Astrocyte of the spinal cord (primary cell): ENCODE measurements at regions not wholly inside any gene's neighbourhood (a gene's known extent, or its start where the extent isn't known, plus 50 kb on each side); places are given as distances from the start of the nearest gene placed in this dataset.
"Not testable (repeated sequence)": the region's sequence is repeated elsewhere in the genome, so short reads cannot be mapped to it uniquely, and the experiment has no call there.

Experiments used
- DNase-seq: peaks from one replicate; pipeline ENCODE4 v3.0.0; 2011; ENCODE audit warnings: low read depth, low spot score
- H3K4me3 ChIP-seq: 2 replicates; pipeline ENCODE4 v1.5.1; 2011; ENCODE audit warnings: low read depth, mild to moderate bottlenecking, low read length, moderate library complexity
- in situ Hi-C: cut with HindIII; loops from 2 replicates; pipeline ENCODE4 v1.10.0; 2017; ENCODE audit warnings: low sequenced_read_pairs
- TF ChIP-seq, protein P1 (sequence below): IDR thresholded peaks from 2 replicates; pipeline ENCODE4 v1.5.1; 2012; ENCODE audit warnings: low read depth, mild to moderate bottlenecking, low read length, inconsistent platforms

DNA sequence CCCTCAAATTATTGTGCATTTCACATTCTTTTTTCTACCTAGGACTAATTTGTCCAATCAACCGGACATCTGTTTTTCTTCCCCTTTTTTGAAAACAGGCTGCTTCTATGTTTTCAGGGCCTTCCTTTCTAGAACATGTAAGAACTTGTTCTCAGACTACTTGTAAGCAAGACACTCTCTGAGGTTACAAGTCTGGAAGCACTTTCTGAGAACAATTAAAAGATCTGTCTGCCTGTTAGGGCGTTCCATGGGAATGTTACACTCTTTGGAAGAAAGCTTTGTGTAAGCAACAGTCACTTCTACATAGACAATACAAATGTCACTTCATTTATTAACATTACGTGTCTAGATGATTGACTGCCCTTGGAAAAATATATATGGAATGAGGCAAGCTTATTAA lies 50.9 kb upstream of the HSPB3 start:
- in situ Hi-C loops: no loop called here
- no peak for DNase-seq
- H3K4me3 ChIP-seq: no peak overlapping the region
- TF ChIP-seq, protein P1, sequence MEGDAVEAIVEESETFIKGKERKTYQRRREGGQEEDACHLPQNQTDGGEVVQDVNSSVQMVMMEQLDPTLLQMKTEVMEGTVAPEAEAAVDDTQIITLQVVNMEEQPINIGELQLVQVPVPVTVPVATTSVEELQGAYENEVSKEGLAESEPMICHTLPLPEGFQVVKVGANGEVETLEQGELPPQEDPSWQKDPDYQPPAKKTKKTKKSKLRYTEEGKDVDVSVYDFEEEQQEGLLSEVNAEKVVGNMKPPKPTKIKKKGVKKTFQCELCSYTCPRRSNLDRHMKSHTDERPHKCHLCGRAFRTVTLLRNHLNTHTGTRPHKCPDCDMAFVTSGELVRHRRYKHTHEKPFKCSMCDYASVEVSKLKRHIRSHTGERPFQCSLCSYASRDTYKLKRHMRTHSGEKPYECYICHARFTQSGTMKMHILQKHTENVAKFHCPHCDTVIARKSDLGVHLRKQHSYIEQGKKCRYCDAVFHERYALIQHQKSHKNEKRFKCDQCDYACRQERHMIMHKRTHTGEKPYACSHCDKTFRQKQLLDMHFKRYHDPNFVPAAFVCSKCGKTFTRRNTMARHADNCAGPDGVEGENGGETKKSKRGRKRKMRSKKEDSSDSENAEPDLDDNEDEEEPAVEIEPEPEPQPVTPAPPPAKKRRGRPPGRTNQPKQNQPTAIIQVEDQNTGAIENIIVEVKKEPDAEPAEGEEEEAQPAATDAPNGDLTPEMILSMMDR: no peak

DNA sequence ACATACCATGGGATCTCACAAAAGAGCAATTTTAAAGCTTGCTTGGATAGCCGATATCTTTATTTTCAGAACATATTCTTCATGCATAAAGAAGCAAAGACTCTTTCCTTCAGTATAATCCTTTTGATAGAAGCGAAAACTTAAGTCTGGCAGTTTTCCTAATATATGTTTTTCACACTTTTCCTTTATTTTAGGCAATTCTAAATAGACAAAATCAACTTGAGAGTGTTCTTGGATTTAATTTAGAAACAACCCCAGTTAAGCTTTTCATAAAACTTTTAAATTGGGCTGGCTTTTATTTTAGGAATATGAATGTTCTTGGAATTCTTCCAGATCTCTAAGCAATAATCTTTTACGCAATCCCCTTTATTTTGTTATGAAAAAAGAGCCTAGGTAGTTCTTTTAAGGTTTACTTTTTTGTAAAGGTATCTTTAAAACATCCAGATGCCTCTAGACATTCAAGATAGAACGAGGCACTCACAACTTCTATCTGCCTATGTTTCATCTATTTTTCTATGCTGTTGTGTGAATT lies 51.5 kb upstream of the HSPB3 start:
- TF ChIP-seq, protein P1: no peak
- no peak for DNase-seq
- H3K4me3 ChIP-seq: no peak overlapping the region
- in situ Hi-C loops: no loop called here

DNA sequence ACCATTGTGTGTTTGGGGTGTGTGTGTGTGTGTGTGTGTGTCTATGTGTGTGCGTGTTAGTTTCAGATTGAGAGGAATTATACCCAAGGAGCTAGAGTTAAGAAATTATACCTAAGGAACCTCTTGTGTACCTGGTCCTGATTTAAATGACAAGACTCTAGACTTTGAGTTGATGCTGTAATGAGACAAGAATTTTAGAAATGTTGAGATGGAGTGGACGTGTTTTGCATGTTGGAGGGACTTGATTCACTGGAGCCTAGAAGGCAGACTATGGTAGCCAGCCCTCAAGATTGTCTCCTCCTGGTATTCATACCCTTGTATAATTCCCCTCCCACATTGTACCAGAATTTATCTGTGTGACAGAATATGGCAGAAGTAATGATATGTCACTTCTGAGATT lies 52.4 kb upstream of the HSPB3 start:
- TF ChIP-seq, protein P1: no peak
- in situ Hi-C loops: no loop called here

DNA sequence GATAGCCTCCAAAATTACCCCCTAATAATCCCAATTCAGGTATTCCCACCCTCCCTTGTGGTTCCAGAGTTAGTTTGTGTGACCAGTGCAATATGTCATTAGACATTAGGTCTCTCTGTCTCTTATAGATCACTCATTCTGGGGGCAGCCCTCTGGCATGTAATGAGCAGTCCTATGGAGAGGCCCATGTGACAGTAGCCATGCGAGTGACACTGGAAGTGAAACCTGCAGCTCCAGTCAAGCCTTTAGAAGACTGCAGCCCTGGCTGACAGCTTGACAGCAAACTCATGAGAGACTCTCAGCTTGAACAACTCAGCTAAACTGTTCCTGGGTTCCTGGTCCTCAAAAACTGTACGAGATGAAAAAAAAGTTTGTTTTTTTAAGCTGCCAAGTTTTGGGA lies 54.0 kb upstream of the HSPB3 start:
- no peak for DNase-seq
- TF ChIP-seq, protein P1: no peak
- H3K4me3 ChIP-seq: no peak overlapping the region
- in situ Hi-C loops: no loop called here

More for the DNA sequence above, 52.4 kb upstream of the HSPB3 start:
- DNase-seq: no peak
- H3K4me3 ChIP-seq: no peak overlapping the region

DNA sequence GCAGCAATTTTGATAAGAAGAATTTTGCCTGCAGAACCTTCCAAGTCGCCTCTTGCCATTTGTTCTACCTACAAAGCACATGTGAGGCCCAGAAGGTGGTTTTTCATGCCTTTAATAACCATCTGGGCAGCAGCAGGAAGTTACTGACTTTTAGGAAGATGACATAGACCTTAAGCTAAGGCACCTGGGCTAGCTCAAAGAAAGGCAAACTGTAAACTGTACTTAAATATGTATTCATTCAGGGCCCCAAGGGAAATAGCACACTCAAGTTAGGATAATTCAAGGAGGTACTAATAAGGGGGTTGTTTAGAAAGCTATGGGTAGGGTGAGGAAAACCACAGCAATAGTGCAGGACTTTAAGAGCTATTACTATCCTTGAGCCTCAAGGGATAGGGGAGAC lies 57.3 kb upstream of the HSPB3 start:
- in situ Hi-C loops: no loop called here
- TF ChIP-seq, protein P1: no peak
- DNase-seq: no peak
- no peak overlapping the region for H3K4me3 ChIP-seq

DNA sequence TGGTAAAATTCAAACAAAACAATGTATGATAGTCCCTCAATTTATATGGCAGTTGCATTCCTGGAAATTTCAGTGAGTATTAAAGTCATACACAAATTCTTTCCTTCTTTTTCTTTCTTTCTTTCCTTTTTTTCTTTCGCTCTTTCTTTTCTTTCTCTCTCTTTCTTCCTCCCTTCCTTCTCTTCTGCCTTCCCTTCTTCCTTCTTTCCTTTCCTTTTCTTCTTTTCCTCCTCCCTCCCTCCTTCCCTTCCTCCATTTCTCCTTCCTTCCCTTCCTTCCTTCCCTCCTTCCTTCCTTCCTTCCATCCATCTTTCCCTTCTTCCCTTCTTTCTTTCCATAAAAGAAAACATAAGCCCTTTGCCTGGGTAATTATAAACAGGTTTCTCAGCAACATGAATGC lies 58.1 kb upstream of the HSPB3 start:
- TF ChIP-seq, protein P1: no peak
- in situ Hi-C loops: no loop called here
- no peak overlapping the region for H3K4me3 ChIP-seq
- DNase-seq: no peak

DNA sequence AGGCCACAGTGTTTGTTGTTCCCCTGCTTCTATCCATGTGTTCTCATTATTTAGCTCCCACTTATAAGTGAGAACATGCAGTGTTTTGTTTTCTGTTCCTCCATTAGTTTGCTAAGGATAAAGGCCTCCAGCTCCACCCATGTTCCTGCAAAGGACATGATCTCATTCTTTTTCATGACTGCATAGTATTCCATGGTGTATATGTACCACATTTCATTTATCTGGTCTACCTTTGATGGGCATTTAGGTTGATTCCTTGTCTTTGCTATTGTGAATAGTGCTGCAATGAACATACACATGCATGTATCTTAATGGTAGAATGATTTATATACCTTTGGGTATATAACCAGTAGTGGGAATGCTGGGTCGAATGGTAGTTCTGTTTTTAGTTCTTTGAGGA lies 62.5 kb upstream of the HSPB3 start:
- in situ Hi-C loops, DNase-seq, H3K4me3 ChIP-seq: not testable (repeated sequence)
